SH-SY5Y (cell line): ENCODE measurements at regions not wholly inside any gene's neighbourhood (a gene's known extent, or its start where the extent isn't known, plus 50 kb on each side); places are given as distances from the start of the nearest gene placed in this dataset.

ENCODE experiments used
- GATA2 ChIP-seq: IDR thresholded peaks from 2 replicates; pipeline ENCODE4 v1.6.1; 2011; ENCODE audit warnings: mild to moderate bottlenecking, low read depth, low read length
- GATA3 ChIP-seq: IDR thresholded peaks from 2 replicates; pipeline ENCODE4 v1.6.1; 2011; ENCODE audit warnings: low read depth, mild to moderate bottlenecking, low read length, moderate library complexity

DNA sequence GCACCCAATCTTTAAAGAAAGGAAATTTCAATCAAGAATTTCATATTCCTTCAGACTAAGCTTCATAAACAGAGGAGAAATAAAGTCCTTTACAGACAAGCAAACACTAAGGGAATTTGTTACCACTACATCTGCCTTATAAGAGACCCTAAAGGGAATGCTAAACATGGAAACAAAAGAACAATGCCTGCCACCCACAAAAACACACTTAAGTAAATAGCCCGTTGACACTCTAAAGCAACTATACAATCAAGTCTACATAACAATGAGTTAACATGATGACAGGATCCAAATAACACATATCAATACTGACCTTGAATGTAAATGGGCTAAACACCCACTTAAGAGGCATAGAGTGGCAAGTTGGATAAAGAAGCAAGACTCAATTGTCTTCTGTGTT, 1056.9 kb upstream of the ATXN8OS start:
- TF ChIP-seq GATA3 (no peak), GATA2 (no peak)

DNA sequence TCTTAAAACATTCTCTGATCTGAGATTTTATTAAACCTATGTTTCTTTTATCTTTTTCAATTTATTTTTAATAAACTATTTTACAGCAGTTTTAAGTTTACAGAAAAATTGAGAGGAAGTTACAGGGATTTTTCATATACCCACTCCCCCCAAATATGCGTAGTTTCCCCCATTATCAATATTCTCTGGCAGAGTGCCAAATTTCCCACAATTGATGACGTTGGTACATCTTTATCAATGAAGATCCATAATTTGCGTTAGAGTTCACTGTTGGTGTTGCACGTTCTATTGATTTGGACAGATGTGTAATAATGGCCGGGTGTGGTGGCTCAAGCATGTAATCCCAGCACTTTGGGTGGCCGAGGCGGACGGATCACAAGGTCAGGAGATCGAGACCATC, 1063.0 kb upstream of the ATXN8OS start:
- no peak for TF ChIP-seq GATA2
- no peak for TF ChIP-seq GATA3

DNA sequence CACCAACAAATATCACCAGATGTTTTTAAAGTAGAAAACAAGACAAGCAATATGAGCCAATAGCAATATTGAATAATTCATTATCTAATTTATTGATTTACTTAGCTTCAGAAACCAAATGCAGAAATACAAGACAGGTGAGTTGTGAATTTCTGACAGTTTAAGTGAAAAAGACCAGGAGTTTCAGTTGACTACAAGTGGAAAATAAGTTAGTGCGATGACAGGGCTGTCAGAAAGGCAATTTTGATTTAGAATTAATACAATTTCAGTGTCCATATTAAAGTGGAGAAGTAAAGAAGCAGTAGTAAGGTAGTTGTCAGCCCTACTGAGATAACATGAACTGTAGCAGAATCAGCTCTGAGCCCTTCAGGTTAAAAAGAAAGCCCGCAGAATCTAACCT, 1066.7 kb upstream of the ATXN8OS start:
- TF ChIP-seq GATA3 (no peak), GATA2 (no peak)

DNA sequence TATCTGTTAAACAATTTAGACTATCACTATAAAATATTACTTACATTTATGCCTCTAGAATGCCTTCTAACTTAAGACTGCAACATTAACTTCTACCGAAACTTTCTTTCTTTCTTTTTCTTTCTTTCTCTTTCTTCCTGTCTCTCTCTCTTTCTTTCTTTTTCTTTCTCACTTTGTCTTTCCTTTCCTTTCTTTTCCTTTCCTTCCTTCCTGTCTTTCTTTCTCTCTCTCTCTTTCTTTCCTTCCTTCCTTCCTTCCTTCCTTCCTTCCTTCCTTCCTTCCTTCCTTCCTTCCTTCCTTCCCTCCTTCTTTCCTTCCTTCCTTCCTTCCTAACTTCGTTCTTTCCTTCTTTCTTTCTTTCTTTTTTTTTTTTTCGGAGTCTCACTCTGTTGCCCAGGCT, 1071.9 kb upstream of the ATXN8OS start:
- no peak for TF ChIP-seq GATA2

DNA sequence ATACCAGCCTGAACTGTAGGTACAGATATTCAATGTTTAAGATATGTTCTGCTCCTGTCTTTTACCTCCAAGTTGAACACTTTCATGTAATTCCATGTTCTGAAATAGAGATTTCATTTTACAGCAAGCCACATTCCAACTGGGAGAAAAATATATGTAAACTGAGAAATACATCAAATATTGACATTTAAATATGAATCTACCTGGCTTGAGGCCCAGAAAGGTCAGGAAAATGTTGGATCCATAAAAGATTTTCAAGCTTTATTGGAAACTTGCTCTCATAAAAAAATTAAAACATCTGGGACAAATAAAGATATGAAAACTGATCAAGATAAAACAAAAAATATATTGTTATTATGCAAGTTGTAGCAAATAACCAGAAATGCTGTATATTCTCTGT, 1078.7 kb upstream of the ATXN8OS start:
- TF ChIP-seq GATA3 (no peak), GATA2 (no peak)

DNA sequence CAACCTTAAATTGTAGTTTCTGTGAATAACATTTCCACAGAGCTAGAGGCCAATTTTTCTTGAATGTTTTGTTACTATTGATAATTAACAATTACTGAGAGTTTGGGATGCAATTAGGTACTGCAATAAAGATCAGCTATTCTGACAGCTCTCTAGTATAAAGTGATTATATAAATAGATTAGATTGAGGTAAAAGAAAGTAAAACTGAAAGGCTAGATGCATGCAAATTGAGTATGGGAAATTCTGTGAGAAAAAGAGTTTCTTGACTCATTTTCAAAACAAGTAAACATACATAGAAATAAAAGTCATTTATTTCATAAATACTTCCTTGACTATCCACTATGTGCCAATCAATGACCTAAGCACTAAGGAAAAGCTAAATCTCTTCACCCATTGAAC, 1087.5 kb upstream of the ATXN8OS start:
- TF ChIP-seq GATA2 (no peak), GATA3 (no peak)

DNA sequence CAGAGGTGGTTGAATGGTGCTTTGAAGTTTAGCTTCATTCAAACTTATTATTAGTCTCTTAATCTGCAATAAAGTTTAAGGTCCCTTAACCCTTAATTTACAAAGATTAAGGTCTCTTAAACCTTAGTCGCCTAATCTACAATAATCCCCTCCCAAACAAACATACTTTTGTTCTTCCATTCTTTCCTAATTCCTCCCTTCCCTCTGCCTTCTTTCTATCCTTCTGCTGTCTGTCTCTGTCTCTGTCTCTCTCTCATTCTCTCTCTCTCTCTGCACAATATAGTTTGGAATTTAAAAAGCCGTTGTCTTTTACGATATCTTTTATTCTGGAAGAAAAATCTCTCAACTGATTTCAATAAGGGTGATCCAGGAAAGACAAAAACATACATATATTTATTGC, 1096.8 kb upstream of the ATXN8OS start:
- TF ChIP-seq GATA3: no peak
- no peak for TF ChIP-seq GATA2

DNA sequence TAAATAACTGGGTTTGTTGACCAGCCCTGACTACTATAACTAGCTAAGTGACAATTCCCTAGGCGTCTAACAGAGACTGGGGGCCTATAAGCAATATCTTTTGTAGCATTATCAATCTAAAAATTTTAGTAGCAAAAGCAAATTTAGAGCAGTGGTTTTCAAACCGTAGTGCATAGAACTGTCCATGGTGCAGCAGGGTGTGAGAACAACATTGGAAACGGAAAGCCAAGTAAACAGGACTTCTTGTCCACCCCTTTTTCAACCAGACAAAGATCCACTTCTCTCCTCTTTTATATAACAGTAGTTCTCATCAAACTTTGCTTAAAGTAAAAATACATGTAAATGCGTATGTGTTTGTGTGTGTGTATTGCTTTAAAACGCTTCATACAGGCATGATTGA, 1099.1 kb upstream of the ATXN8OS start:
- TF ChIP-seq GATA2 (no peak), GATA3 (no peak)

DNA sequence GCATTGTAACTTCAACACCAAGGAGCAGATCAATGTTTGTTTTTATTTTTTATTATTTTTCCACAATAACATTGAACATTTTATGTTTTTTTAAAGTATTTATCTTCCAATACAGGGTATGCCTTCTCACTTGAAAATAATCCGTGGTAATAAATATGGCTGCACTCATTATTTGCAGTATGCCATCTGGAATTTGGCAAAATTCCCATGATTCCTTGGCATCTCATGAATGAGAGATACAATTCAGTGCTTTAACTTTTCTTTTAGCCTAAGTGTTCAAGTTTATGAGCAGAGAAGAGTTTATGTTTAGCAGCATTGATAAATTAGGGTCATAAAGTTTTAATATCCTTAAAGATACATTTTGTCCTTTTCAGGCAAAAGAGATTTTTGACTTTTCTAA, 1109.6 kb upstream of the ATXN8OS start:
- TF ChIP-seq GATA3 (no peak), GATA2 (no peak)

DNA sequence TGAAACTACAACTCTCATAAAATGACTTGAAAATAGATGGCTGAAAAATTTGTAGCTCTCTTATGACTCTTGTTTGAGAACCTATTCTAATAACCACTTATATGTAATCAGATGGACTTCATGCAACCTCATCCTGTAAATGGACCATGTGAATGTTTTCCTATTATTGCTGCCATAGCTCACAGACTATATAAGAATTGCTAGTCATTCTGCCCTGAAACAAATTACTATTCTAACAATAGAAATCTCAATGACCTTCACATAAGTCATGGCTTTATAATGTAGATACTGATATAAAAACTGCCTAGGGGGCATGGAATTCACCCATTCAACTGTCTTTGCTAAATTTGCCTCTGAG, 1111.0 kb upstream of the ATXN8OS start:
- TF ChIP-seq GATA2 (no peak), GATA3 (no peak)

DNA sequence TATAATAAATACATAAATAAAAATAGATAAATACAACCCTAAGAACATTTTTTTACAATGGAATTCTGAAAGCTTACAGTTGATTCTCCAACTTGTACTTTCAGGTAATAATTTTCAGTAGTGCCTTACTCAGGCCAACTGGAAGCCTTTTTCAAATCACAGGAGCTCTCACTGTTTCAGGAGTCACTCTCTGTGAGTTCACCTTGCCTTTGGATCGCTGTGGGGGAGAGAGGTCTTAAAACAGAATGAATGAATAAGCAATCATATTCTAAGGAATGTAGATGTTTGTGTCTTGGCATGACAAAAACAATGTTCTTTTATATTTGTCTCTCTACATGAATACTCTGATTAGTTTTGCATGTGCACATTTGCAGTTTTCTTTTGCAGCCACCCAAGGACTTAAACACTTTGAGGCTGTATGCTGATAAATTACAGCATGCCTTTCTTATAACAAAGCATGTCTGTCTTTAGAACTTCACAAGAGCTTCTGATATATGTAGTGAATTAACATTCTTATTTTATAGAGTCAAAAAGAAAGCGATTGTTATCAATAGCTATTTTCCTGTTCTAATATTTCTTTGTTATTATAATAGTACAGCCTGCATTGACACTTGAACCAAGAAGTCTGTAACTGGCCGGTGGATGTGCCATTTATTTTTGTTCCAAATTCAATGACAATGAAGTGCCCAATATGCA, 1111.5 kb upstream of the ATXN8OS start:
- TF ChIP-seq GATA3 (no peak), GATA2 (no peak)

DNA sequence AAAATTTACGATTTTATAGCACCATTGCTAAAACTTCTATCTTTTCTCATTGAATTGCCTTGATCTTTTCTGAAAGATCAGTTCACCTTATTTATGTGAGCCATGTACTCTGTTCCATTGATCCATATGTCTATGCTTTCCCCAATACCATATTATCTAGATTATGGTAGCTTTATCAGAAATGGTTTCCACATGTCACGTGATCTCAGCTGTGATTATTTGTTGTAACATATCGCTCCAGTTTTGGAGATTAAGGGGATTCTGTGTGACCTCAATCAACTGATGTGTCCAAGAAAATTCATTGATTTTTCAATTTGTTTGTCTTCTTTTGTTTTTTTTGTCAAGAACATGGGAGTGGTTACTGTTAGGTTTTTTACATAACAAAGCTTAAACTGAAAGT, 1114.5 kb upstream of the ATXN8OS start:
- no peak for TF ChIP-seq GATA2
- no peak for TF ChIP-seq GATA3

DNA sequence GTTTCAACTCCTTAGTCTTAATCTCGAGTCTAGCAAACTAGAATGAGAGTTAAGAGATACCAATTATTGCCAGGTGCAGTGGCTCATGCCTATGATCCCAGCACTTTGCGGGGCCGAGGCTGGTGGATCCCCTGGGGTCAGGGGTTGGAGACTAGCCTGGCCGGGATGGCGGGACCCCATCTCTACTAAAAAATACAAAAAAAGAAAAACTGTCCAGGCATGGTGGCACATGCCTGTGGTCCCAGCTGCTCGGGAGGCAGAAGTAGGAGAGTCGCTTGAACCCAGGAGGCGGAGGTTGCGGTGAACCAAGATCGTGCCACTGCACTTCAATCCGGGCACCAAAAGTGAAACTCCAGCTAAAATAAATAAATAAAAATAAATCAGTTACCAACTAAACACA, 1119.5 kb upstream of the ATXN8OS start:
- TF ChIP-seq GATA3 (no peak), GATA2 (no peak)

DNA sequence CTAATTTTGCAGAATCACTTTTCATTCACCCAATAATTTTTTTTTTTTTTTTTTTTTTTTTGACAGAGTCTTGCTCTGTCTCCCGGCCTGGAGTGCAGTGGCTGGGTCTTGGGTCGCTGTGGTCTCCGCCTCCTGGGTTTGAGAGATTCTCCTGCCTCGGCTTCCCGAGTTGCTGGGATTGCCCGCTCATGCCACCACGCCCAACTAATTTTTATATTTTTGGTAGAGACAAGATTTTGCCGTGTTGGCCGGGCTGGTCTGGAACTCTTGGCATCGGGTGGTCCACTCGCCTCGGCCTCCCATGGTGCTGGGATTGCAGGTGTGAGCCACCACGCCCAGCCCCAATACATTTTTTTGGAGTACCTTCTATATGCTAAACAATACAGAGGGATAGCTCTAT, 1120.0 kb upstream of the ATXN8OS start:
- TF ChIP-seq GATA2: no peak
- TF ChIP-seq GATA3: no peak

DNA sequence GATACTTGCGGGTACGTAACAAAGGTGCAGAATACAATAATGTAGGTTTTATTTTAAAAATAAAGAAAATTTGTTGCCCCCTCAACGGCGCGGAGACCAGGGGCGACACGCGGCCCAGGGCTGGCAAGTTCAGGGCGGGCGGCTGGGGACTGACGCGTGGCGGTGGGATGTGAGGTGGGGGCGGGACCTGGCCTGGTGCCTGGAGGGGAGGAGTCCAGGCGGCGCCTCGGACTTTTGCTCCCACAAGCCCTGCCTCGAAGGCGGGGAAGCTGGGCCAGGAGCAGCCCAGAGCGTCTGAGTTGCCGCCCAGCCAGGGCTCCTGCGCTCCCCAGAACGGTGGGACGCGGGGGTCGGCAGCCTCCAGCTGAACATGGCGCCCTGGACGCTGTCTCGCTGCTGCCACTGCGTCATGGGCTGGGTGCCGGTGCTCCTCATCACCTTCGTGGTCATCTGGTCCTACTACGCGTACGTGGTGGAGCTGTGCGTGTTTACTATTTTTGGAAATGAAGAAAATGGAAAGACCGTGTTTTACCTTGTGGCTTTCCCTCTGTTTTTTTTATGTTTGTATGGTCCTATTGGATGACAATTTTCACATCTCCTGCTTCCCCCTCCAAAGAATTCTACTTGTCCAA, 1122.8 kb upstream of the ATXN8OS start:
- TF ChIP-seq GATA2: no peak
- TF ChIP-seq GATA3: no peak

DNA sequence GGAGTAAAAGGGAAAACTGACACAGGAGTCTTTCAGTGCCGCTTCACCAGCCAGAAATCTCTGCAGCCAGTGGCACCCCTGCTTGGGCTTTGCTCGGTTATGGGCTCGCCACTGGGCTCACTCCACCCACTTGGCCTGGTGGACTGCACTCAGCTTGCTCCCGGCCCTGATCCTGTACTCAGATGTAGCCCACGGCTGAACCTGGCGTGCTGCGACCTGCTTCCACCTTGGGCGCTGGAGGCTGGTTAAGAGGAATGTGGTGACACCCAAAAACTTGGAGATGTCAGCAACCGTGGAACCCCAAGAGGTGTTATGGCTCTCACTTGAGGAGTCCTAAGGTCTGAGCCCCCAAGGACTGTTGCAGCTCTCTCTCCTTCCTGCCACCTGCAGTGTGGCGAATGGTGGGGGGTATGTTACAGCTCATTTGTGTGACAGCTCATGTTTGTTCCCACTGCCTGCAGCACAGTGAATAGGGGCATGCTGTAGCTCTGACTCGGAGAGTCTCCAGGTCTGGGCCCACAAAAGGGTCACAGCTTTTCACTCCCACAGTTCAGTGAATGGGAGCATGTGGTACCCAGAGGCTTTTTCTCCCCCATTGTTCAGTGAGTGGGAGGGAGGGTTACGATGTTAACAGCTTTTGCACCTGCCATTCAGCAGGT, 1124.5 kb upstream of the ATXN8OS start:
- TF ChIP-seq GATA3 (no peak), GATA2 (no peak)
